ENCODE measurements at regions not wholly inside any gene's neighbourhood (a gene's known extent, or its start where the extent isn't known, plus 50 kb on each side); places are given as distances from the start of the nearest gene placed in this dataset.

DNA sequence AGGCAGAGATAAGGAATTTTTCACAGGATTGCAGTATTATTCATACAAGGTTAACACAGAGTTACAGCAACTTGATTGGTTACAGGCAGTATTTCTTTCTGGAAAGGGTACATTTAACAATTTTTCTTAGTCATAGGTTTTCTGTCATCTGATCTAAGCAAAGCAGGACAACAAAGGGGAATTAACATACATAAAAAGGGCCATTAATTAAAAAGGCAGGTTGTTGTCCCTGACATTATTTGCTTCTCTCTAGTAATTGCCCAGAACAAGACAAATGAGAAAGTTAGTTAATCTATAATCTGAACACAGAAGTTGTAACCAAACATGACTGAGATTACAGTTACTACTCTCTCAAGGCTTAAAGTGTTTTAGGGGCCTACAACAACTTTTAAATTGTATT is 291.4 kb upstream of the LRRTM4 start (continued):
- TF ChIP-seq ZNF70 (CRISPR knock-in tag; IDR thresholded peaks at IDR 0.05): no peak
- no peak for TF ChIP-seq TOX (CRISPR knock-in tag; IDR thresholded peaks at IDR 0.05; ENCODE audit: borderline replicate concordance)

DNA sequence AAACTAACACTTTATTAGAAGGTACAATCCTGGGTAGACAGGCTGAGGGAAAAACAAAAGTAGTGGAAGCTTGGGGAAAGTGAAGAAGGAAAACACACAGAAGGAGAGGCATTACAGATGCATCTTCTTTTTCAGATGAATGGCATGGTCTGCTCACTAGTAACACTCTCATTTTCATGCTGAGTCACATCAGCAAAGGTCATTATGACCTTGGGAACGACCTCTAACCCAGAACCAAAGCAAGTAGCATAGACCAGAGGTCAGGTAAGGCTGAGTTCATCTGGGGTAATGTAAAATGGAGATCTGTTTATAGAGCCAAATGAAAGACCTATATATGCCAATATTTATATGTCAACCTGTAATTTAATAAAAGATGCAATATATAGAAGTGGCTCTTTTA is 294.4 kb upstream of the LRRTM4 start:
- TF ChIP-seq ARNTL (CRISPR knock-in tag; IDR thresholded peaks at IDR 0.05; ENCODE audit: borderline replicate concordance, low read depth): no peak
- no peak for TF ChIP-seq ZC3H10 (CRISPR knock-in tag; IDR thresholded peaks at IDR 0.05)
- TF ChIP-seq GLIS3 (CRISPR knock-in tag; IDR thresholded peaks at IDR 0.05): no peak
- TF ChIP-seq ZFP30 (CRISPR knock-in tag; IDR thresholded peaks at IDR 0.05): no peak
- TF ChIP-seq, protein P1, sequence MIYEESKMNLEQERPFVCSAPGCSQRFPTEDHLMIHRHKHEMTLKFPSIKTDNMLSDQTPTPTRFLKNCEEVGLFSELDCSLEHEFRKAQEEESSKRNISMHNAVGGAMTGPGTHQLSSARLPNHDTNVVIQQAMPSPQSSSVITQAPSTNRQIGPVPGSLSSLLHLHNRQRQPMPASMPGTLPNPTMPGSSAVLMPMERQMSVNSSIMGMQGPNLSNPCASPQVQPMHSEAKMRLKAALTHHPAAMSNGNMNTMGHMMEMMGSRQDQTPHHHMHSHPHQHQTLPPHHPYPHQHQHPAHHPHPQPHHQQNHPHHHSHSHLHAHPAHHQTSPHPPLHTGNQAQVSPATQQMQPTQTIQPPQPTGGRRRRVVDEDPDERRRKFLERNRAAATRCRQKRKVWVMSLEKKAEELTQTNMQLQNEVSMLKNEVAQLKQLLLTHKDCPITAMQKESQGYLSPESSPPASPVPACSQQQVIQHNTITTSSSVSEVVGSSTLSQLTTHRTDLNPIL (CRISPR knock-in tag; IDR thresholded peaks at IDR 0.05; ENCODE audit: low read depth): no peak
- TF ChIP-seq, protein P2, sequence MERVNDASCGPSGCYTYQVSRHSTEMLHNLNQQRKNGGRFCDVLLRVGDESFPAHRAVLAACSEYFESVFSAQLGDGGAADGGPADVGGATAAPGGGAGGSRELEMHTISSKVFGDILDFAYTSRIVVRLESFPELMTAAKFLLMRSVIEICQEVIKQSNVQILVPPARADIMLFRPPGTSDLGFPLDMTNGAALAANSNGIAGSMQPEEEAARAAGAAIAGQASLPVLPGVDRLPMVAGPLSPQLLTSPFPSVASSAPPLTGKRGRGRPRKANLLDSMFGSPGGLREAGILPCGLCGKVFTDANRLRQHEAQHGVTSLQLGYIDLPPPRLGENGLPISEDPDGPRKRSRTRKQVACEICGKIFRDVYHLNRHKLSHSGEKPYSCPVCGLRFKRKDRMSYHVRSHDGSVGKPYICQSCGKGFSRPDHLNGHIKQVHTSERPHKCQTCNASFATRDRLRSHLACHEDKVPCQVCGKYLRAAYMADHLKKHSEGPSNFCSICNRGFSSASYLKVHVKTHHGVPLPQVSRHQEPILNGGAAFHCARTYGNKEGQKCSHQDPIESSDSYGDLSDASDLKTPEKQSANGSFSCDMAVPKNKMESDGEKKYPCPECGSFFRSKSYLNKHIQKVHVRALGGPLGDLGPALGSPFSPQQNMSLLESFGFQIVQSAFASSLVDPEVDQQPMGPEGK (CRISPR knock-in tag; IDR thresholded peaks at IDR 0.05; ENCODE audit: borderline replicate concordance): no peak
- no peak for ATAC-seq

DNA sequence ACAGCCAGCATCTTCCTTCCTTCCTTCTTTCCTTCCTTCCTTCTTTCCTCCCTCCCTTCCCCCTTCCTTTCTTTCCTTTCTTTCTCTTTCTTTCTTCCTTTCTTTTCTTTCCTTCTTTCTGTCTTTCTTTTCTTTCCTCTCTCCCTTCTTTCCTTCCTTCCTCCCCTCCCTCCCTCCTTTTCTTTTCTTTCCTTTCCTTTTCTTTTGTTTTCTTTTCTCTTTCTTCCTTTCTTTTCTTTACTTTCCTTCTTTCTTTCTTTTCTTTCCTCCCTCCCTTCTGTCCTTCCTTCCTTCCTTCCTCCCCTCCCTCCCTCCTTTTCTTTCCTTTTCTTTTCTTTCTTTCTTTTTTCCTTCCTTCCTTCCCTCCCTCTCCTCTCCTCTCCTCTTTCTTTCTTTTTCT is 296.0 kb upstream of the LRRTM4 start:
- ATAC-seq: no peak
- TF ChIP-seq, protein P3, sequence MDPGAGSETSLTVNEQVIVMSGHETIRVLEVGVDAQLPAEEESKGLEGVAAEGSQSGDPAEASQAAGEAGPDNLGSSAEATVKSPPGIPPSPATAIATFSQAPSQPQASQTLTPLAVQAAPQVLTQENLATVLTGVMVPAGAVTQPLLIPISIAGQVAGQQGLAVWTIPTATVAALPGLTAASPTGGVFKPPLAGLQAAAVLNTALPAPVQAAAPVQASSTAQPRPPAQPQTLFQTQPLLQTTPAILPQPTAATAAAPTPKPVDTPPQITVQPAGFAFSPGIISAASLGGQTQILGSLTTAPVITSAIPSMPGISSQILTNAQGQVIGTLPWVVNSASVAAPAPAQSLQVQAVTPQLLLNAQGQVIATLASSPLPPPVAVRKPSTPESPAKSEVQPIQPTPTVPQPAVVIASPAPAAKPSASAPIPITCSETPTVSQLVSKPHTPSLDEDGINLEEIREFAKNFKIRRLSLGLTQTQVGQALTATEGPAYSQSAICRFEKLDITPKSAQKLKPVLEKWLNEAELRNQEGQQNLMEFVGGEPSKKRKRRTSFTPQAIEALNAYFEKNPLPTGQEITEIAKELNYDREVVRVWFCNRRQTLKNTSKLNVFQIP (CRISPR knock-in tag; IDR thresholded peaks at IDR 0.05; ENCODE audit: borderline replicate concordance, low read depth): no peak
- no peak for TF ChIP-seq GLIS3 (CRISPR knock-in tag; IDR thresholded peaks at IDR 0.05)
- TF ChIP-seq SNAI2 (CRISPR knock-in tag; IDR thresholded peaks at IDR 0.05): no peak

- ATAC-seq: no peak
- TF ChIP-seq CSRNP3 (CRISPR knock-in tag; IDR thresholded peaks at IDR 0.05) (no peak), ZNF8 (CRISPR knock-in tag; IDR thresholded peaks at IDR 0.05) (no peak), ZFP30 (CRISPR knock-in tag; IDR thresholded peaks at IDR 0.05) (no peak), ARNTL (CRISPR knock-in tag; IDR thresholded peaks at IDR 0.05; ENCODE audit: borderline replicate concordance, low read depth) (no peak), GLIS3 (CRISPR knock-in tag; IDR thresholded peaks at IDR 0.05) (no peak)
Measured at GRCh38 chr2:77823028-77823427, 300.9 kb upstream of the LRRTM4 start.

DNA sequence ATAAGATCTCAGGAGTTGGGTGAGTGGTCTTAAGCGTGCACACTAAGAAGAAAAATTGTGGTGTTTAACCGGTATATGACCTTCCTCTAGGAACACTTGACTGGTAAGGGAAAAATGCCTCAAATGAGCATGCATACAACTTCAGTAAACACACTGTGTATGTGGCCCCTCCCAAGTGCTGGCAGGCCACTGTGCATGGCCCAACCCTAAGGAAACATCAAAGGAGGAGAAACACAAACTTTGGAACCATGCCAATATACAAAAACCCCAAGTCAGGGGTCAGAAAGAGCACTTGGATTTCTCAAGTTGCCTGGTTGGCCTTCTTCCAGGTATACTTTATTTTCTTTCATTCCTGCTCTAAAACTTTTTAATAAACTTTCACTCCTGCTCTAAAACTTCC is 308.9 kb upstream of the LRRTM4 start:
- no peak for ATAC-seq
- no peak for TF ChIP-seq ARNTL (CRISPR knock-in tag; IDR thresholded peaks at IDR 0.05; ENCODE audit: borderline replicate concordance, low read depth)
- no peak for TF ChIP-seq TCF4 (CRISPR knock-in tag; IDR thresholded peaks at IDR 0.05; ENCODE audit: borderline replicate concordance)
- no peak for TF ChIP-seq GLIS3 (CRISPR knock-in tag; IDR thresholded peaks at IDR 0.05)
- no peak for TF ChIP-seq ZFP3 (CRISPR knock-in tag; IDR thresholded peaks at IDR 0.05)
- TF ChIP-seq ZFP30 (CRISPR knock-in tag; IDR thresholded peaks at IDR 0.05): no peak
- TF ChIP-seq PPARA (CRISPR knock-in tag; IDR thresholded peaks at IDR 0.05; ENCODE audit: borderline replicate concordance): no peak
- TF ChIP-seq, protein P2 (CRISPR knock-in tag; IDR thresholded peaks at IDR 0.05; ENCODE audit: borderline replicate concordance): no peak
- TF ChIP-seq TOX (CRISPR knock-in tag; IDR thresholded peaks at IDR 0.05; ENCODE audit: borderline replicate concordance): no peak
- no peak for TF ChIP-seq CSDC2 (CRISPR knock-in tag; IDR thresholded peaks at IDR 0.05)
- TF ChIP-seq, protein P4, sequence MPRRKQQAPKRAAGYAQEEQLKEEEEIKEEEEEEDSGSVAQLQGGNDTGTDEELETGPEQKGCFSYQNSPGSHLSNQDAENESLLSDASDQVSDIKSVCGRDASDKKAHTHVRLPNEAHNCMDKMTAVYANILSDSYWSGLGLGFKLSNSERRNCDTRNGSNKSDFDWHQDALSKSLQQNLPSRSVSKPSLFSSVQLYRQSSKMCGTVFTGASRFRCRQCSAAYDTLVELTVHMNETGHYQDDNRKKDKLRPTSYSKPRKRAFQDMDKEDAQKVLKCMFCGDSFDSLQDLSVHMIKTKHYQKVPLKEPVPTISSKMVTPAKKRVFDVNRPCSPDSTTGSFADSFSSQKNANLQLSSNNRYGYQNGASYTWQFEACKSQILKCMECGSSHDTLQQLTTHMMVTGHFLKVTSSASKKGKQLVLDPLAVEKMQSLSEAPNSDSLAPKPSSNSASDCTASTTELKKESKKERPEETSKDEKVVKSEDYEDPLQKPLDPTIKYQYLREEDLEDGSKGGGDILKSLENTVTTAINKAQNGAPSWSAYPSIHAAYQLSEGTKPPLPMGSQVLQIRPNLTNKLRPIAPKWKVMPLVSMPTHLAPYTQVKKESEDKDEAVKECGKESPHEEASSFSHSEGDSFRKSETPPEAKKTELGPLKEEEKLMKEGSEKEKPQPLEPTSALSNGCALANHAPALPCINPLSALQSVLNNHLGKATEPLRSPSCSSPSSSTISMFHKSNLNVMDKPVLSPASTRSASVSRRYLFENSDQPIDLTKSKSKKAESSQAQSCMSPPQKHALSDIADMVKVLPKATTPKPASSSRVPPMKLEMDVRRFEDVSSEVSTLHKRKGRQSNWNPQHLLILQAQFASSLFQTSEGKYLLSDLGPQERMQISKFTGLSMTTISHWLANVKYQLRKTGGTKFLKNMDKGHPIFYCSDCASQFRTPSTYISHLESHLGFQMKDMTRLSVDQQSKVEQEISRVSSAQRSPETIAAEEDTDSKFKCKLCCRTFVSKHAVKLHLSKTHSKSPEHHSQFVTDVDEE (CRISPR knock-in tag; IDR thresholded peaks at IDR 0.05): no peak
- no peak for TF ChIP-seq ISL1 (CRISPR knock-in tag; IDR thresholded peaks at IDR 0.05)
- no peak for TF ChIP-seq ZNF8 (CRISPR knock-in tag; IDR thresholded peaks at IDR 0.05)
- TF ChIP-seq, protein P1 (CRISPR knock-in tag; IDR thresholded peaks at IDR 0.05; ENCODE audit: low read depth): no peak

All from SK-N-SH treated with all-trans-retinoic acid at 6 μM for 48 hours (cell line).